CD14-positive monocyte (primary cell): ENCODE measurements at regions not wholly inside any gene's neighbourhood (a gene's known extent, or its start where the extent isn't known, plus 50 kb on each side); places are given as distances from the start of the nearest gene placed in this dataset.
A peak's percentile ranks its signal among the peaks of the same experiment; 100 is the strongest.

Experiments
- DNase-seq, 3 donors: peaks; one replicate each; pipeline ENCODE4 v3.0.0-alpha.2; 2011 to 2022
- H2AFZ ChIP-seq: 2 replicates; pipeline ENCODE4 v1.6.0; 2012; ENCODE audit warnings: mild to moderate bottlenecking, low read depth, low read length, inconsistent platforms; ENCODE audit not compliant: insufficient read depth, poor library complexity, severe bottlenecking
- H3K27ac ChIP-seq, 2 donors: 1 replicate in 1 of 2; 2 replicates in 1 of 2; pipeline ENCODE4 v1.5.1; 2012 to 2013; ENCODE audit warnings: low read length in 2 of 2, control low read depth in 1 of 2, inconsistent platforms in 1 of 2, low read depth in 1 of 2, mild to moderate bottlenecking in 1 of 2
- H3K27me3 ChIP-seq, 2 donors: one replicate each; pipeline versions ENCODE4 v1.6.0 to v1.6.1; 2011 to 2013; ENCODE audit warnings: low read length in 2 of 2; ENCODE audit not compliant: control insufficient read depth in 2 of 2, insufficient read depth in 2 of 2
- H3K36me3 ChIP-seq, 2 donors: replicated peaks in 1 of 2; 1 replicate in 1 of 2; 2 replicates in 1 of 2; pipeline versions ENCODE4 v1.5.1 to v1.6.1; 2012 to 2013; ENCODE audit warnings: low read length in 2 of 2, control low read depth in 1 of 2, inconsistent platforms in 1 of 2, mild to moderate bottlenecking in 1 of 2; ENCODE audit not compliant: insufficient read depth in 2 of 2, control insufficient read depth in 1 of 2
- H3K4me1 ChIP-seq, 2 donors: 1 replicate in 1 of 2; 2 replicates in 1 of 2; pipeline versions ENCODE4 v1.5.1 to v1.6.1; 2012 to 2013; ENCODE audit warnings: low read length in 2 of 2, control low read depth in 1 of 2, inconsistent platforms in 1 of 2, mild to moderate bottlenecking in 1 of 2, moderate library complexity in 1 of 2; ENCODE audit not compliant: insufficient read depth in 2 of 2, control insufficient read depth in 1 of 2
- H3K4me2 ChIP-seq: replicated peaks from 2 replicates; pipeline ENCODE3; 2012; ENCODE audit warnings: low read length, moderate library complexity, mild to moderate bottlenecking; ENCODE audit not compliant: poor library complexity, severe bottlenecking; ENCODE audit errors: extremely low read depth
- H3K4me3 ChIP-seq, 3 experiments: fragments of 200-600 bp in 1 of 3; sonication (generic) in 1 of 3; replicated peaks in 1 of 3; 1 replicate in 2 of 3; 2 replicates in 1 of 3; pipeline ENCODE4 v1.5.1; 2011 to 2013; ENCODE audit warnings: low read length in 3 of 3, mild to moderate bottlenecking in 3 of 3, control low read depth in 2 of 3, low read depth in 2 of 3, inconsistent platforms in 1 of 3, moderate library complexity in 1 of 3
- H3K79me2 ChIP-seq: 2 replicates; pipeline ENCODE4 v1.6.0; 2012; ENCODE audit warnings: mild to moderate bottlenecking, control low read depth, inconsistent platforms, low read length, moderate library complexity; ENCODE audit not compliant: insufficient read depth
- H3K9ac ChIP-seq: 2 replicates; pipeline ENCODE4 v1.6.0; 2017; ENCODE audit warnings: low read length, mild to moderate bottlenecking; ENCODE audit not compliant: insufficient read depth, poor library complexity, severe bottlenecking
- H3K9me3 ChIP-seq, 2 donors: replicated peaks in 1 of 2; 1 replicate in 1 of 2; 2 replicates in 1 of 2; pipeline versions ENCODE4 v1.5.1 to v1.6.1; 2012 to 2013; ENCODE audit warnings: low read length in 2 of 2, control low read depth in 1 of 2; ENCODE audit not compliant: control insufficient read depth in 1 of 2, insufficient read depth in 1 of 2
- H4K20me1 ChIP-seq: 2 replicates; pipeline ENCODE4 v1.6.0; 2012; ENCODE audit warnings: mild to moderate bottlenecking, low read length, control low read depth, moderate library complexity; ENCODE audit not compliant: insufficient read depth
- H3K27ac Mint-ChIP-seq, 7 donors: one replicate each; pipeline ENCODE4 v1.8.0; 2020; ENCODE audit warnings: mild to moderate bottlenecking in 7 of 7, mixed read lengths in 7 of 7, moderate library complexity in 6 of 7, inconsistent platforms in 2 of 7
- H3K27me3 Mint-ChIP-seq, 3 donors: one replicate each; pipeline ENCODE4 v1.8.0; 2021 to 2022; ENCODE audit warnings: low read depth in 3 of 3, mild to moderate bottlenecking in 3 of 3, mixed read lengths in 3 of 3, moderate library complexity in 3 of 3, inconsistent platforms in 1 of 3
- H3K36me3 Mint-ChIP-seq, 2 donors: one replicate each; pipeline ENCODE4 v1.8.0; 2020; ENCODE audit warnings: mixed read lengths in 2 of 2, inconsistent platforms in 1 of 2, mild to moderate bottlenecking in 1 of 2
- H3K4me1 Mint-ChIP-seq: one replicate; pipeline ENCODE4 v1.8.0; 2020; ENCODE audit warnings: mild to moderate bottlenecking, mixed read lengths
- H3K4me3 Mint-ChIP-seq, 2 donors: one replicate each; pipeline ENCODE4 v1.8.0; 2020; ENCODE audit warnings: mild to moderate bottlenecking in 2 of 2, mixed read lengths in 2 of 2, moderate library complexity in 1 of 2
- H3K9me3 Mint-ChIP-seq, 7 donors: one replicate each; pipeline ENCODE4 v1.8.0; 2020 to 2022; ENCODE audit warnings: mixed read lengths in 7 of 7, mild to moderate bottlenecking in 6 of 7, moderate library complexity in 6 of 7, inconsistent platforms in 2 of 7
- CTCF ChIP-seq: fragments of 200-600 bp; IDR thresholded peaks from one replicate; pipeline ENCODE4 v1.8.0; 2022; ENCODE audit warnings: antibody characterized with exemption, mild to moderate bottlenecking
- WGBS: methylation state at CpG from one replicate; pipeline ENCODE4 v1.1.5; 2013; ENCODE audit warnings: missing lambda C conversion rate; ENCODE audit not compliant: insufficient coverage; 5-methylcytosine and 5-hydroxymethylcytosine counted together
- intact Hi-C, 2 donors: fragments of 100-400 bp; cut with micrococcal nuclease; formaldehyde crosslinking; loops; one replicate each; pipeline versions ENCODE4 v1.15.0 to v1.15.1; 2023

- H3K9me3 ChIP-seq = no peaks in the 10 kb centered on the region
- Mint-ChIP-seq H3K4me3 (no peak overlapping the region), H3K27me3 (peaks cover 4 to 16% (median 8%) of the 10 kb centered on the region in 3 donors), H3K4me1 (peaks cover 2% of the 10 kb centered on the region), H3K27ac (peak overlapping the region in 1 of 7 donors; percentile 23), H3K9me3 (no peaks in the 10 kb centered on the region), H3K36me3 (no peaks in the 10 kb centered on the region)
- no peaks in the 10 kb centered on the region for H3K36me3 ChIP-seq
- H3K79me2 ChIP-seq = no peaks in the 10 kb centered on the region
- H2AFZ ChIP-seq = no peak overlapping the region
- DNase-seq = no peak
- H3K4me3 ChIP-seq = no peak overlapping the region
- no peaks in the 10 kb centered on the region for H4K20me1 ChIP-seq
- no peaks in the 10 kb centered on the region for H3K4me1 ChIP-seq
- no peak overlapping the region for H3K9ac ChIP-seq
- H3K27ac ChIP-seq = no peak overlapping the region
- no peak for TF ChIP-seq CTCF
- H3K4me2 ChIP-seq = no peak overlapping the region
- WGBS = no CpG with 5 or more reads among the region's 4 CpGs
- no peaks in the 10 kb centered on the region for H3K27me3 ChIP-seq
- intact Hi-C loops = no loop called here
Observed at GRCh38 chr20:9963029-9963428, 71.8 kb upstream of the ANKEF1 start.

GRCh38 chr20:9958693-9959092, 76.1 kb upstream of the ANKEF1 start:
- Histone ChIP-seq H4K20me1 (no peaks in the 10 kb centered on the region), H3K79me2 (no peaks in the 10 kb centered on the region), H3K27ac (no peak overlapping the region), H3K4me2 (no peak overlapping the region), H3K4me1 (no peaks in the 10 kb centered on the region), H3K9me3 (no peaks in the 10 kb centered on the region), H3K4me3 (no peak overlapping the region), H3K9ac (no peak overlapping the region), H2AFZ (no peak overlapping the region), H3K36me3 (no peaks in the 10 kb centered on the region), H3K27me3 (no peaks in the 10 kb centered on the region)
- Mint-ChIP-seq H3K27me3 (peaks cover 0 to 13% (median 2%) of the 10 kb centered on the region in 3 donors), H3K4me1 (no peaks in the 10 kb centered on the region), H3K4me3 (no peak overlapping the region), H3K27ac (no peak overlapping the region), H3K36me3 (no peaks in the 10 kb centered on the region), H3K9me3 (no peaks in the 10 kb centered on the region)
- DNase-seq = no peak
- TF ChIP-seq CTCF = no peak
- intact Hi-C loops = no loop called here
